ENCODE measurements at regions not wholly inside any gene's neighbourhood (a gene's known extent, or its start where the extent isn't known, plus 50 kb on each side); places are given as distances from the start of the nearest gene placed in this dataset.
"Not testable (repeated sequence)": the region's sequence is repeated elsewhere in the genome, so short reads cannot be mapped to it uniquely, and the experiment has no call there.

DNA sequence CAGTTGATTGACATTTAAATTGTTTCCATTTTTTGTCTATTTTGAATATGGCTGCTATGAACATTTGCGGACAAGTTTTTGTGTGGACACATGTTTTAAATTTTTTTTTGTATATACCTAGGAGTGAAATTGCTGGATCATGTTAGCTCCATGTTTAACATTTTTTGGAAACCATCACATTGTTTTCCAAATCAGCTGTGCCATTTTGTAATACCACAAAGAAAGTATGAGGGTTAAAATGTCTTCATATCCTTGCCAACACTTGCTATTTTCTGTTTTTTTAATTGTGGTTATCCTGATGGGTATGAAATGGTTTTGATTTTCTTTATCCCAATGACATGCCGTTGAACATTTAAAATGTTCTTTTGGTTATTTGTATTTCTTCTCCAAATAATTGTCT, 52.1 kb downstream of the CARTPT start:
- DNase-seq (ENCODE audit: low spot score) = no peak

DNA sequence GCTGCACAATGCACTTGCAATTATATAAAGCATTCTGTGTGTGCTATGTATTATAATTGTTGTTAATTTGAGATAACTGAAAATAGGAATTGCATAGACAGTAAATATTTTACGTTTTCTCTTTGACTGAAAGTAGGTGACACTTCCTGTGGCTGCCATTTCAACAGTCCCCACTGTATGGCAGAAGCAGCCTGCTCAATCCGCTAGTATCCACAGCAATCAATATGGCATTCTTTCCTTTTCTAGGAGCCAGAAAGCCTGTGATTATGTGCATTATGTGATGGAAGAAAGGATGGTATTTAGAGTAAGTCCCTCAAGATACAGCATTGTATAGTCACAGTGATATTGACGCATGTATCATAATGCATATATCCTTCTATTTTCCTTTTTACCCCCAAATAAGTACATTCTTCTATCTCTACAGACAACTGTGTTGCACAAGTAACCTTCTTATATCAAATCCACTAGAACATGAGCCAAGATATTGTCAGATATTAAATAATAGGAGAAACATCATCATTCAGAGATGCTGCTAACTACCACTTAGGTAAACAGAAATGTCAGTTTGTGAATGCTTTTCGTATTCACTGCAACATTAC, 59.7 kb downstream of the CARTPT start:
- DNase-seq (ENCODE audit: low spot score) = peak; percentile 35

DNA sequence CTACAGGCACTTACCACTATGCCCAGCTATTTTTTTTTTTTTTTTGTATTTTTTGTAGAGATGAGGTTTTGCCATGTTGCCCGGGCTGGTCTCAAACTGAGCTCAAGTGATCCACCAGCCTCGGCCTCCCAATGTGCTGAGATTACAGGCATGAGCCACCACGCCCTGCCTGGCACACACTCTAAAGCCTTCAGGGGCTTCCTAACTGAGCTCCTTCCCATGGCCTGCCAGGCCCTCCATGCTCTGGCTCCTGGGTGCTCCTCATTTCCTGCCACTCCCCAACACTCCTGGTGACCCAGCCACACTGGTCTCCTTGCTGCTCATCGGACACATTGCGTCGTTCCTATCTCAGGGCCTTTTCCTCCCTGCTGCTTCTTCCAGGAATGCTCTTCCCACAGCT, 61.5 kb downstream of the CARTPT start:
- DNase-seq (ENCODE audit: low spot score) = no peak

DNA sequence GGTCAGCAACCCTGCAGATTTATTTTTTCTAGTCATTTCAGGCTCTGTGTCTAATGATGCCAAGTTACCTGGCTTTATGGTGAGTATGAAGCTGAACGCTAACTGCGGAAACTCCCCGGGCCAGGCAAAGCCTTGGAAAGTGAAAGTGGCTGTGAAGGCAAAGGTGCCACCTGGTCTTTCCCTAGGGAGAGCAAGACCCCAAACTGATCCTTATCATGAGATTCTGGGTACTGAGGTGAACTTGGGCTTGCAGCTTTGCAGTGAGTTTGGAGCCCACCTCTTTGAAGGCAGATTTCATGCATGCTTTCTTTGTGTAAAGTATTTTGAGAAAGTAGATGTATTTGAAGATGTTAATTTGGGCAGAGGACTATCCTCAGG, 63.3 kb downstream of the CARTPT start:
- DNase-seq (ENCODE audit: low spot score) = no peak

DNA sequence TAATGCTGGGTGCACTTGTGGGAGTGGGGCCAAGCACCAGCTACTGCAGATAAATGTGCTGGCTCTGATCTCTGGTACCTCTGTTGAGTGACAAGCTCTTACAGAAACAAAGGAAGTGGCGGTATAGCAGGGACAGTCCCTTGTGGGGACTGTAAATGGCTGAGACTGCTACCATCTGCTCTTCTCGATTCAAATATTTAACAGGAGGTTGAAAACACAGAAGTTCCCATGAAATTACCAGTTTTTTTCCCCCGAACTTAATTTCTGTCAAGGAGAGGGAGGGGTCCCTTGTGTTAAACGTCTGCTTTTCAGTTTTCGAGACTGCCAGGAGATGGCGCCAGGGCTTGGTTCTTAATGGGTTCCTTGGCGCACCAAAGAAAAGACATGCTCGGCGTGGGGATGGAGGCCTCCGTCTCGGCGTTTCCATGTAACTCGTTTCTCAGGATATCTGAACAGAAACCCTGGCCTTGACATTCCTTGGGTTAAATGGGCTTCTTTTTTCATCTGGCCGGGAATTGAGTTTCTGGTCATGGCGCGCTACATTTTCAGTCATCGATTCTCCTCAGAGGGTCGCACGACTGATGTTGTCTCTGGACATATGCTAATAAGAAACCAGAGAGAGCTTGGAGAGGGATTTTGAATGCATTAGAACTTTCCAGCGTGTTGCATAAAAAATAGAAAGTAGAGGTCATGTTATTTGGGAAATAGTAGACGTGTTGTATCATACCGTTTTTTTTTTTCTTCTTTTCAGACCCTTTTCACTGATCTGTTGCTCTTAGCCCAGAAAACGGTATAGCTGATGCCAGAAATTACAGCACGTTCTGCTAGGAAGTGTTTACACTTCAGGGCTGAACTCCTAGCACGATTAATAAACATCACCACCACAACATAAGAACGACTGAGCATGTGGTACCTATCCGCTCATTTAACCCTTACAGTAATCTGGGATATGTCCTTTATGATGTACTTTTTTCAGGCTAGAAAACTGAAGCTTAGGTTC, 64.0 kb downstream of the CARTPT start:
- DNase-seq (ENCODE audit: low spot score) = peak; percentile 76

DNA sequence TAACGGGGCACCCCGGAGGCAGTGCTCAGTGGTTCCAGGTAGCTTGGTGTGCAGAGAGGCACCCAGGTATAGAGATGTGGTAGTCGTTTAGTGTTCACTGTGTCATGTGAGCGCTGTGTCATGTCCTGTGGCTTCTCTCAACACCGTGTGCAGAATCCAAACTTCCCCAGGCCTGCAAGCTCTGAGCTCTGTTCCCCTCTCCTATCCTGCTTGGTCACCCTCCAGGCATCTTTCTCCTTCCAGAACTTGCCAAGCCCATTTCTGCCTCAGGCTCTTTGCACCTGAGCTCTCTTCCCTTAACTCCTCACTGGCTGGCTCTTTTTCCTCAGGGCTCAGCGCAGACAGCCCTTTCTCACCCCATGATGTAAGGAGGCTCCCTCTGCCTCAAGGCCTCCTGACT, 64.8 kb downstream of the CARTPT start:
- no peak for DNase-seq (ENCODE audit: low spot score)

DNA sequence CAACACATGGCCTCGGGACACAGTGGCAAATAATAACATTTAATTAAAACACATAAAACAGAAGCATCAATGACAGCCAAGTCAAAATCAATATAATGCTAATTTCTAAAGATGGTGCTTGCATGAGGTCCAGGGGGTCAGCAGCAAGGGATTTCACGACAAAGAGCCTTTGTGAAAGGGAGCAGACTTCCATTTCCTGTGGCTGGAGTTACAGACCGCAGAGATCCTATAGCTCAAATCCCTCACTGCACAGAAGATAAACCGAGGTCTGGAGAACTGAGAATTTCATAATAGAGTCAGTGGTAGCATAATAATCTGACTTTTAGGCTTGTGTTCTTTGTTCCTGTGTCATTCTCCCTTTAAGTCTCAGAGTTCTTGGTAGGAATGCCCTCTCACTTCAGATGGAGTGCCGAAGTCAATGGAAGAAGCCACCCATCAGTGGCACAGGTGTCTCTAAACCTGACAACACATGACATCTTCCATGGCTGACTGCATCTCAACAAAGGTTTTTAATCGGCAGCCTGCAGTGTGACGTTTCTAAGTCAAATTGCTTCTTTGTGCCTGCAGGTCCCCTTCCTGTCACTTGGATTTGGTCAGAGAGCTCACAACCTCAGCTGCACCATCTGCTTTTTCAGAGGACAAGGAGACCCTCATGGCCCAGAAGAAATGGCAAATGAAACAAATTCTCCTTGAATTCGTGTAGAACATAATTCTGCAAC, 67.4 kb downstream of the CARTPT start:
- DNase-seq (ENCODE audit: low spot score) = no peak

DNA sequence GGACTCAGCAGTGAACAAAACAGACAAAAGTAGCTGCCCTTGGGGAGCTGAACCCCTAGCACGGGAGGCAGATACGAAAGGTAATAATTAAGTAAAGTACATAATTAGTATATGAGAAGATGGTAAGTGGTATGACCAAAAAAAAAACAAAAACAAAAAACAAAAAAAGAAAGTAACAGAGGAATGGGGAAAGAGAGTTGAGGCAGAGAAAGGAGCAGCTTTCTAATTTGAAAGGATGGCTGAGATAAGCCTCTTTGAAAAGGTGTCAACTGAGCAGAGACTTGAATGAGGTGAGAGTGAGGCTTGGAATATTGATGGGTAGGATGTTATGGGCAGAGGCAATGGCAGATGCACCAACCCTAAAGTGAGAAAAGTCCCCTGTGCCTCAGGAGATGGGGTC, 69.7 kb downstream of the CARTPT start:
- no peak for DNase-seq (ENCODE audit: low spot score)

DNA sequence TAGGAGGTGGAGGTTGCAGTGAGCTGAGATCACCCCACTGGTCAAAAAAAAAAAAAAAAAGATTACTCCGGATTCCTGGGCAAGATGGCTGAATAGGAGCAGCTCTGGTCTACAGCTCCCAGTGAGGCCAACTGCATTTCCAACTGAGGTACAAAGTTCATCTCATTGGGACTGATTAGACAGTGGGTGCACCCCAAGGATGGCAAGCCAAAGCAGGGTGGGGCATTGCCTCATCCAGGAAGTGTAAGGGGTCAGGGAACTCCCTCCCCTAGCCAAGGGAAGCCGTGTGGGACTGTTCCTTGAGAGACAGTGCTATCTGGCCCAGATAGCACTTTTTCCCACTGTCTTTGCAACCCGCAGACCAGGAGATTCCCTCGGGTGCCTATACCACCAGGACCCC, 70.7 kb downstream of the CARTPT start:
- no peak for DNase-seq (ENCODE audit: low spot score)

DNA sequence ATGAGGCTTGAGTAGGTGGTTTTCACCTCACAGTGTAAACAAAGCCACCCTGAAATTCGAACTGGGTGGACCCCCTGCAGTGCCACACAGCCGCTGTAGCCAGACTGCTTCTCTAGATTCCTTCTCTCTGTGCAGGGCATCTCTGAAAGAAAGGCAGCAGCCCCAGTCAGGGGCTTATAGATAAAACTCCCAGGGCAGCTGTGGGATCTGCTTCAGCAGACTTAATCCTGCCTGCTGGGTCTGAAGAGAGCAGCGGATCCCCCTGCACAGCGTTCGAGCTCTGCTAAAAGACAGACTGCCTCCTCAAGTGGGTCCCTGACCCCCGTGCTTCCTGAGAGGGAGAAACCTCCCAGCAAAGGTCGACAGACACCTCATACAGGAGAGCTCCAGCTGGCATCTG, 71.4 kb downstream of the CARTPT start:
- DNase-seq (ENCODE audit: low spot score) = no peak

DNA sequence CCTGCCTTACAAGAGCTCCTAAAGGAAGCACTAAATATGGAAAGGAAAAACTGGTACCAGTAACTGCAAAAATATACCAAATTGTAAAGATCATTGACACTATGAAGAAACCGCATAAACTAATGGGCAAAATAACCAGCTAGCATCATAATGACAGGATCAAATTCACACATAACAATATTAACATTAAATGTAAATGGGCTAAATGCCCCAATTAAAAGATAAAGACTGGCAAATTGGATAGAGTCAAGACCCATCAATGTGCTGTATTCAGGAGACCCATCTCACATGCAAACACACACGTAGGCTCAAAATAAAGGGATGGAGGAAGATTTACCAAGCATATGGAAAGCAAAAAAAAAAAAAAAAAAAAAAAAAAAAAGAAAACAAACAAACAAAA, 73.0 kb downstream of the CARTPT start:
- DNase-seq (ENCODE audit: low spot score) = not testable (repeated sequence)

DNA sequence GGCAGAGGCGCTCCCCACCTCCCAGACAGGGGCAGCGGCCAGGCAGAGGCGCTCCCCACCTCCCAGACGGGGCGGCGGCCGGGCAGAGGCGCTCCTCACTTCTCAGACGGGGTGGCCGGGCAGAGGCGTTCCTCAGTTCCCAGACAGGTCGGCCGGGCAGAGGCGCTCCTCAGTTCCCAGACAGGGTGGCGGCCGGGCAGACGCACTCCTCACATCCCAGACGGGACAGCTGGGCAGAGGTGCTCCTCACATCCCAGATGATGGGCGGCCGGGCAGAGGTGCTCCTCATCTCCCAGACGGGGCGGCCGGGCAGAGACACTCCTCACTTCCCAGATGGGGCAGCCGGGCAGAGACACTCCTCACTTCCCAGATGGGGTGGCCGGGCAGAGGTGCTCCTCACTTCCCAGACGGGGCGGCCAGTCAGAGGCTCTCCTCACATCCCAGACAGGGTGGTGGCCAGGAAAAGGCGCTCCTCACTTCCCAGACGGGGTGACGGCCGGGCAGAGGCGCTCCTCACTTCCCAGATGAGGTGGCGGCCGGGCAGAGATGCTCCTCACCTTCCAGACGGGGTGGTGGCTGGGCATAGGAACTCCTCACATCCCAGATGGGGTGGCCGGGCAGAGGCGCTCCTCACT, 75.1 kb downstream of the CARTPT start:
- DNase-seq (ENCODE audit: low spot score) = no peak

DNA sequence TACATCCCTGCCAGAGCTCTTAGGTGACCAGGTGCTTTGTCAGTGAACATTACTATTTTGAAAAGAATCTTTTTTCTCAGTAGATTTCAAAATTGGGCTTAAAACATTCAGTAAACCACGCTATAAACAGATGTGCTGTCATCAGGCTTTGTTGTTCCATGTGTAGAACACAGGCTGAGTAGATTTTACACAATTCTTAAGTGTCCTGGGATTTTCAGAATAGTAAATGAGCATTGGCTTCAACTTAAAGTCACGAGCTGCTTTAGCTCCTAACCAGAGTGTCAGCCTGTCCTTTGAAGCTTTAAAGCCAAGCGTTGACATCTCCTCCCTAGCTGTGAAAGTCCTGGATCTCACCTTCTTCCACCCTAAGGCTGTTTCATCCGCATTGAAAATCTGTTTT, 83.6 kb downstream of the CARTPT start:
- DNase-seq (ENCODE audit: low spot score) = no peak

DNA sequence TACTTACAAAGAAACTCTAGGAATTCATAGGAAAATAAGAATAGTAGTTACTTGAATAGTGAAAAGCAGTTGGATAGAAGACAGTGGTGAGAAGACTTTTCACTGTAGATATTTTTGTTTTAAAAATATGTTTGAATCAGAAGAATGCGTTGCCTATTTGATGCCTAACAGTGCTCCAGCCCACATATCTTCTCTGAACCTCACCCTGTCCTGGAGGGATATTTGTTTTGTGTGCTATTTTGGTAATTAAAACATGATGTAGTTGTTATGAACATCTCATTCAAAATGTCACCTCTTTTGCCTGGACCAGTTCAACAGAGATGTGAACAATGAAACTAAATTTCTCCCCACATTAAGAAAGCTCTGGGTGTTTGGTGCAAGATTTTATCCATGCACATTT, 87.6 kb downstream of the CARTPT start:
- DNase-seq (ENCODE audit: low spot score) = no peak

DNA sequence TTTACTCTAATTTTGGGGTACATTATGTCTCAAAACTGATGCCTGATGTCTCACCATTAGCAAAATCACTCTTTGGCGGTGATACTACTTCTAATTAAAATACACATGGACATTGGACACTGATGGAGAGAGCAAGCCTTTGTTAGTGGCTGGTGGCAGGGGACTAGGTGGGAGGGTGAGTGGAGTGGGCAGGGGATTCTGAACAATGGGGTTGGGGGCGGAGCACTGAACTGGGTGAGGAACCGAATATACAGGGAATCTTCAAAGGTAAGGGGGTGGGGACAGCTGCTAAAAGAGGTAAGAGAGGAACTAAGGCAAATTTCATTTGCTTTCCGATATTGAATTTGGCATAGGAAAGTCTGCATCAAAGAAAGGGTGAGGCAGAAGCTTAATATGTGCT, 88.8 kb downstream of the CARTPT start:
- no peak for DNase-seq (ENCODE audit: low spot score)

DNA sequence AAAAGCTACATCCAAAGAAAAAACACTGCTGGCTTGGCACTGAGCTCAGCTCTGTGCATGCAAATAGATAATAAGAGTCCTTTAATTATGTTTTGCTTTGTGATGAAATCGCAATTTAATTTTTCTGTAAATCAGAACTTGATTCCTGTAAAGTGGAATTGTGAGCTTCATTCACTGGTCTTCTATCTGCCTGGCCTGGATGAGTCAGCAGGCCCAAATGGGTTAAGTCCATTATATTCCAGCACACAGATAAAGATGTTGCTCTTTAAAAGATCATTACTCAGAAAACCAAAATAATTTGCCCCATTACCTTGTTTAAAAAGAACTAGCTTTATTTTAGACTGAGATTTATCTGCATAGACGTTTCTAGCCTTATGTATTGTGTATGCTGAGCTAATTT, 90.4 kb downstream of the CARTPT start:
- DNase-seq (ENCODE audit: low spot score) = no peak

DNA sequence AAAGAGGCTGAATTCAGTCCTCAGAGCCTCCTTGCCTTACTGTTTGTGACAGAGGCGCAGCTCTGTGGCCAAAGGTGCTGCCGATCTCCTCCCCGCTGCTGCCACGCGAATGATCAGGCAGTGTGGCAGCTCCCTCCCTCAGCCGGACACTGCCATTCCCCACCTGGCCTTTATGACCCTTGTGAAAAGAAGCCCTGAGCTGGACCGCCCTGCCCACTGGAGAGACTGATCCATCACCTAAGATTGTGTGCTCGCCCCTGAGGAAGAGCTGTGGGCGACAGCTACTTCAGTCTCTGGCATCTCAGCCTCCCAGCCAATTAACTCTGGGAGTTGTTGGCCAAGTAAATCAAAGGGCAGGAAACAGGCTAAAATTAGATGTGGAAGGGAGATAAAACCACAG, 90.9 kb downstream of the CARTPT start:
- no peak for DNase-seq (ENCODE audit: low spot score)

DNA sequence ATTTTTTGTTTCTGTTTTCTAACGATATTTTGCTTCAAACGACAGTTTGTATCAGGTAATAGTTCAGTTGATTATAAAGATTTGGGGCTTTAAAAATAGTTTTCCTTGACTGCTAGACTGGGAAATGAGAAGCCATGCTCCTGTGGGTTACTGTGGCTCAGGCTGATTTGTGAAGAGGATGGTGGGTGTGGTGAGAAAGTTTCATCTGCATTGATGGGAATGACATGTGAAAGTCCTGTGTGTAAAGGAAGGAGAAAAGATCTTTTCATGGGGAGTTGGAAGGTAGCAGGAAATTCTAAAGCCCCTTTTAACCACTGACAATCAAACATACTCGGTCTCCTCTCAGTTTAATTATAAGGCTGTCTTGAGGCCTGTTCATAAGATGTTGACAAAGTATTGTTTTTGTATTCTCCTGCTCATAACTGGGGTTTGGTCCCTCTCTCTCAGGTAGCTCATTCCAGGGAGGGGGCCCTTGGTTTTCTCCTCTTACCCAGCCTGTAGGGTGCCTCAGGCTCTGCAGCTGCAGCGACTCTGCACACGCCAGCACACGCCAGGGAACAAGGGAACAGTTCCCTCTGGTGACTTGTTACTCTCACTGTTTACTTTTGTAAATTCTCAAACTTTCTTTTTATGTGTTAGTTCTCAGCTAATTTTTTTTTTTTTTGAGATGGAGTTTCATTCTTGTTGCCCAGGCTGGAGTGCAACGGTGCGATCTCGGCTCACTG, 91.6 kb downstream of the CARTPT start:
- no peak for DNase-seq (ENCODE audit: low spot score)

DNA sequence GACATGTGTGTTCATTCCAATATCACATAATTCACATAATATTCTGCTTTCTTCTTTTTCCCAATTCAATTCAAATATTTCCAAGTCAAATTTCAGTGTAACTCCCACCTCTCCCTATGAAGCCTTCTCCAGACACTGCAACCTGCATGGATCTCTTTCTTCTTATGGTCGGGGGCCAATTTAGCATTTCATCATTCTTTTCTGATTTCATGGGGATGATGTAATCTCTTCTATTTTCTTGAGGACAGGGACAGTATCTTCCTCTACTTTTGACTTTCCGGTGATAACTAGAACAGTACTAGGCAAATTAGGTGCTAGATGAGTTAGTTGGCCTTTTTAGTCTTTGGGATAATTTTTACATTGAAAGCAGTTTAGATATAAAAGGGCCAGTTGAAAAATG, 92.7 kb downstream of the CARTPT start:
- no peak for DNase-seq (ENCODE audit: low spot score)

DNA sequence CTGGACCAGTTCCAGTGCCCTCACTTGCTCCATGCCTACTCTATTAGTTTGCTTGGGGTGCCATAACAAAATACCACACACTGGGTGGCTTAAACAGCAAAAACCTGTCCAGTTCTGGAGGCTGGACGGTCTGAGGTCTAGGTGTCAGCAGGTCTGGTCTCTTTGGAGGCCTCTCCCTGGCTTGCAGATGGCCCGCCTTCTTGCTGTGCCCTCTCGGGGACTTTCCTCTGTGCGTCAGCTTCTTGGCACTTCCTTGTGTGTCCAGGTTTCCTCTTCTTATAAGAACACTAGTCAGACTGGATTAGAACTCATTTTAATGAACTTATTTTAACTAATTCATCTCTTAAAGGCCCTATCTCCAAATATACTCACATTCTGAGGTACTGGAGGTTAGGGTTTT, 97.2 kb downstream of the CARTPT start:
- no peak for DNase-seq (ENCODE audit: low spot score)

DNA sequence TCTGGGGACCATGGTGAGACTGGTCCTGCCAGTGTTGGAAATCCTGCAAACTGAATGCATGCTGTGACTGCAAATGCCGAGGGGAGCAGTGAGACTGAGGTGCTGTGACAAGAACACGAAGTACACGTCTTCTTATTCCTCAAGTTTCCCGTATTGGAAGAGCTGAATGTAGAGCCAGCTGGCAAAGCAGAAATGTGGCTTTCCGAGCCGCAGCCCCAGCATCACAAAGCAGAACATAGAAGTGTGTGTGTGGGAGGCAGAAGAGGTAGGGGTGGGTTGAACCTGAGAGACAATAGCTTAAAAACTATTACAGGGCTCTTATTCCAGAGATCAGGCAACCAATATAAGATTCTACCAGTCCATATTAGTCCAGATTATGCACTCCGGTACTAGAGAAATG, 98.8 kb downstream of the CARTPT start:
- DNase-seq (ENCODE audit: low spot score) = no peak

DNA sequence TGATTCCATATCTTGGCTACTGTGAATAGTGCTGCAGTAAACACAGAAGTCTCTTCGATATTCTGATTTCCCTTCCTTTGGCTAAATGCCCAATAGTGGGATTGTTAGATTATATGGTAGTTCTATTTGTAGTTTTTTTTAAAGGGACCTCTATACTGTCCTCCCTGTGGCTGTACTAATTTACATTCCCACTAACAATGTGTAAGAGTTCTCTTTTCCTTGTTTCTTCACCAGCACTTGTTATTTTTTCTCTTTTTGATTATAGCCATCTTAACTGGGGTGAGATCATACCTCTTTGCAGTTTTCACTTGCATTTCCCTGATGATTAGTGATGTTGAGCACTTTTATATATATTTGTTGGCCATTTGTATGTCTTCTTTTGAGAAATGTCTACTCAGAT, 102.0 kb downstream of the CARTPT start:
- DNase-seq (ENCODE audit: low spot score) = no peak

All from iPS-NIHi11 (cell line).